T-helper 17 cell (primary cell): ENCODE measurements at regions not wholly inside any gene's neighbourhood (a gene's known extent, or its start where the extent isn't known, plus 50 kb on each side); places are given as distances from the start of the nearest gene placed in this dataset.

Experiments
- ATAC-seq: fragments of 150-1000 bp; cut with Tn5 transposase; 2 replicates; pipeline ENCODE4 v1.10.0; 2021; ENCODE audit warnings: mild to moderate bottlenecking, moderate library complexity
- DNase-seq, 3 donors: peaks; one replicate each; pipeline versions ENCODE4 v3.0.0 to v3.0.0-alpha.2; 2020 to 2021
- H3K9me3 ChIP-seq: one replicate; pipeline ENCODE4 v1.7.0; 2013; ENCODE audit warnings: low read length, mild to moderate bottlenecking; ENCODE audit not compliant: control insufficient read depth, poor library complexity, severe bottlenecking
- H3K27ac Mint-ChIP-seq: one replicate; pipeline ENCODE4 v1.8.0; 2022; ENCODE audit warnings: mild to moderate bottlenecking, moderate library complexity, mixed read lengths
- H3K27me3 Mint-ChIP-seq: one replicate; pipeline ENCODE4 v1.8.0; 2022; ENCODE audit warnings: mixed read lengths
- H3K36me3 Mint-ChIP-seq: one replicate; pipeline ENCODE4 v1.8.0; 2022; ENCODE audit warnings: low read depth, mixed read lengths
- H3K4me1 Mint-ChIP-seq: one replicate; pipeline ENCODE4 v1.8.0; 2022; ENCODE audit warnings: mild to moderate bottlenecking, mixed read lengths
- H3K4me3 Mint-ChIP-seq: one replicate; pipeline ENCODE4 v1.8.0; 2022; ENCODE audit warnings: mild to moderate bottlenecking, moderate library complexity, mixed read lengths

- peaks cover 44% of the 10 kb centered on the region for H3K27me3 Mint-ChIP-seq
- H3K36me3 Mint-ChIP-seq = peaks cover 3% of the 10 kb centered on the region
- no peaks in the 10 kb centered on the region for H3K9me3 ChIP-seq
- H3K27ac Mint-ChIP-seq = no peak overlapping the region
- no peaks in the 10 kb centered on the region for H3K4me1 Mint-ChIP-seq
- ATAC-seq (no peak), DNase-seq (no peak)
- H3K4me3 Mint-ChIP-seq = no peak overlapping the region
These were observed 72.6 kb downstream of the ISX start for GRCh38 chr22:35138521-35138920.

- no peaks in the 10 kb centered on the region for H3K9me3 ChIP-seq
- no peak overlapping the region for H3K27ac Mint-ChIP-seq
- no peaks in the 10 kb centered on the region for H3K4me1 Mint-ChIP-seq
- H3K4me3 Mint-ChIP-seq = no peak overlapping the region
- DNase-seq (no peak), ATAC-seq (no peak)
- peaks cover 27% of the 10 kb centered on the region for H3K27me3 Mint-ChIP-seq
- no peaks in the 10 kb centered on the region for H3K36me3 Mint-ChIP-seq
These were observed 75.2 kb downstream of the ISX start for GRCh38 chr22:35140879-35141745.

- Mint-ChIP-seq H3K27ac (no peak overlapping the region), H3K4me3 (no peak overlapping the region), H3K36me3 (peaks cover 1% of the 10 kb centered on the region), H3K4me1 (peaks cover 7% of the 10 kb centered on the region), H3K27me3 (peaks cover 58% of the 10 kb centered on the region)
- no peak for ATAC-seq
- H3K9me3 ChIP-seq = no peaks in the 10 kb centered on the region
- DNase-seq = no peak
These were observed 82.4 kb downstream of the ISX start for GRCh38 chr22:35148381-35148780.

GRCh38 chr22:35148866-35149548 is 83.0 kb downstream of the ISX start:
- ATAC-seq = no peak
- H3K27me3 Mint-ChIP-seq = peaks cover 63% of the 10 kb centered on the region
- peaks cover 7% of the 10 kb centered on the region for H3K4me1 Mint-ChIP-seq
- H3K9me3 ChIP-seq = no peaks in the 10 kb centered on the region
- H3K36me3 Mint-ChIP-seq = peaks cover 2% of the 10 kb centered on the region
- H3K27ac Mint-ChIP-seq = no peak overlapping the region
- no peak overlapping the region for H3K4me3 Mint-ChIP-seq
- DNase-seq = no peak

GRCh38 chr22:35150183-35151107 is 84.5 kb downstream of the ISX start:
- H3K9me3 ChIP-seq = no peaks in the 10 kb centered on the region
- peaks cover 2% of the 10 kb centered on the region for H3K36me3 Mint-ChIP-seq
- ATAC-seq = peak; percentile 39
- DNase-seq = peak; percentile 13 to 46 (median 27)
- H3K4me1 Mint-ChIP-seq = peaks cover 7% of the 10 kb centered on the region
- H3K4me3 Mint-ChIP-seq = peak overlapping the region; percentile 41
- H3K27ac Mint-ChIP-seq = no peak overlapping the region
- peaks cover 77% of the 10 kb centered on the region for H3K27me3 Mint-ChIP-seq

GRCh38 chr22:35152316-35152715 is 86.4 kb downstream of the ISX start:
- H3K27me3 Mint-ChIP-seq = peaks cover 78% of the 10 kb centered on the region
- ATAC-seq (no peak), DNase-seq (no peak)
- H3K27ac Mint-ChIP-seq = no peak overlapping the region
- peaks cover 7% of the 10 kb centered on the region for H3K4me1 Mint-ChIP-seq
- peaks cover 3% of the 10 kb centered on the region for H3K36me3 Mint-ChIP-seq
- no peaks in the 10 kb centered on the region for H3K9me3 ChIP-seq
- no peak overlapping the region for H3K4me3 Mint-ChIP-seq

- Mint-ChIP-seq H3K4me1 (peaks cover 7% of the 10 kb centered on the region), H3K36me3 (peaks cover 4% of the 10 kb centered on the region), H3K27ac (no peak overlapping the region), H3K4me3 (no peak overlapping the region), H3K27me3 (peaks cover 72% of the 10 kb centered on the region)
- H3K9me3 ChIP-seq = no peaks in the 10 kb centered on the region
- no peak for ATAC-seq
- no peak for DNase-seq
These were observed 89.0 kb downstream of the ISX start for GRCh38 chr22:35154937-35155387.

- no peak for ATAC-seq
- H3K9me3 ChIP-seq = no peaks in the 10 kb centered on the region
- peaks cover 72% of the 10 kb centered on the region for H3K27me3 Mint-ChIP-seq
- peaks cover 4% of the 10 kb centered on the region for H3K4me1 Mint-ChIP-seq
- peaks cover 4% of the 10 kb centered on the region for H3K36me3 Mint-ChIP-seq
- DNase-seq = no peak
- no peak overlapping the region for H3K27ac Mint-ChIP-seq
- H3K4me3 Mint-ChIP-seq = no peak overlapping the region
These were observed 89.6 kb downstream of the ISX start for GRCh38 chr22:35155403-35156025.

- ATAC-seq = no peak
- no peaks in the 10 kb centered on the region for H3K9me3 ChIP-seq
- no peak for DNase-seq
- peaks cover 78% of the 10 kb centered on the region for H3K27me3 Mint-ChIP-seq
- H3K27ac Mint-ChIP-seq = no peak overlapping the region
- no peak overlapping the region for H3K4me3 Mint-ChIP-seq
- peaks cover 4% of the 10 kb centered on the region for H3K36me3 Mint-ChIP-seq
- H3K4me1 Mint-ChIP-seq = no peaks in the 10 kb centered on the region
These were observed 91.0 kb downstream of the ISX start for GRCh38 chr22:35156945-35157344.

GRCh38 chr22:35158336-35158735 is 92.4 kb downstream of the ISX start:
- no peak for ATAC-seq
- no peak overlapping the region for H3K4me3 Mint-ChIP-seq

GRCh38 chr22:35159343-35159742 is 93.4 kb downstream of the ISX start:
- H3K36me3 Mint-ChIP-seq = peaks cover 2% of the 10 kb centered on the region
- H3K4me3 Mint-ChIP-seq = no peak overlapping the region
- no peak for ATAC-seq
- no peak for DNase-seq
- no peak overlapping the region for H3K27ac Mint-ChIP-seq
- H3K9me3 ChIP-seq = no peaks in the 10 kb centered on the region
- peaks cover 78% of the 10 kb centered on the region for H3K27me3 Mint-ChIP-seq
- H3K4me1 Mint-ChIP-seq = no peaks in the 10 kb centered on the region

More at GRCh38 chr22:35158336-35158735, 92.4 kb downstream of the ISX start:
- no peaks in the 10 kb centered on the region for H3K9me3 ChIP-seq
- no peaks in the 10 kb centered on the region for H3K4me1 Mint-ChIP-seq
- no peak overlapping the region for H3K27ac Mint-ChIP-seq
- no peak for DNase-seq
- H3K27me3 Mint-ChIP-seq = peaks cover 76% of the 10 kb centered on the region
- peaks cover 3% of the 10 kb centered on the region for H3K36me3 Mint-ChIP-seq

- H3K4me3 Mint-ChIP-seq = no peak overlapping the region
- H3K4me1 Mint-ChIP-seq = no peaks in the 10 kb centered on the region
- ATAC-seq = no peak
These were observed 94.3 kb downstream of the ISX start for GRCh38 chr22:35160268-35160667.

More at GRCh38 chr22:35160268-35160667, 94.3 kb downstream of the ISX start:
- no peaks in the 10 kb centered on the region for H3K9me3 ChIP-seq
- peaks cover 74% of the 10 kb centered on the region for H3K27me3 Mint-ChIP-seq
- DNase-seq = no peak
- peaks cover 2% of the 10 kb centered on the region for H3K36me3 Mint-ChIP-seq
- no peak overlapping the region for H3K27ac Mint-ChIP-seq
